Skeletal muscle satellite cell (primary cell): ENCODE measurements at regions not wholly inside any gene's neighbourhood (a gene's known extent, or its start where the extent isn't known, plus 50 kb on each side); places are given as distances from the start of the nearest gene placed in this dataset.
"Not testable (repeated sequence)": the region's sequence is repeated elsewhere in the genome, so short reads cannot be mapped to it uniquely, and the experiment has no call there.

ENCODE experiments used
- H3K27me3 ChIP-seq: 2 replicates; pipeline ENCODE4 v1.7.0; 2013; ENCODE audit warnings: low read length; ENCODE audit not compliant: control insufficient read depth, insufficient read depth
- H3K36me3 ChIP-seq: 2 replicates; pipeline ENCODE4 v1.7.0; 2013; ENCODE audit warnings: mild to moderate bottlenecking, control low read depth, low read length; ENCODE audit not compliant: insufficient read depth
- H3K4me1 ChIP-seq: 2 replicates; pipeline ENCODE4 v1.7.0; 2013; ENCODE audit warnings: low read length; ENCODE audit not compliant: control insufficient read depth, insufficient read depth
- H3K4me2 ChIP-seq: 2 replicates; pipeline ENCODE4 v1.7.0; 2013; ENCODE audit warnings: mild to moderate bottlenecking, low read length
- H3K4me3 ChIP-seq: 2 replicates; pipeline ENCODE4 v1.7.0; 2013; ENCODE audit warnings: low read length
- H3K9ac ChIP-seq: 2 replicates; pipeline ENCODE4 v1.7.0; 2013; ENCODE audit warnings: mild to moderate bottlenecking, low read depth, low read length, moderate library complexity
- H3K9me3 ChIP-seq: replicated peaks from 2 replicates; pipeline ENCODE4 v1.7.0; 2013; ENCODE audit warnings: mild to moderate bottlenecking, control low read depth, low read length

DNA sequence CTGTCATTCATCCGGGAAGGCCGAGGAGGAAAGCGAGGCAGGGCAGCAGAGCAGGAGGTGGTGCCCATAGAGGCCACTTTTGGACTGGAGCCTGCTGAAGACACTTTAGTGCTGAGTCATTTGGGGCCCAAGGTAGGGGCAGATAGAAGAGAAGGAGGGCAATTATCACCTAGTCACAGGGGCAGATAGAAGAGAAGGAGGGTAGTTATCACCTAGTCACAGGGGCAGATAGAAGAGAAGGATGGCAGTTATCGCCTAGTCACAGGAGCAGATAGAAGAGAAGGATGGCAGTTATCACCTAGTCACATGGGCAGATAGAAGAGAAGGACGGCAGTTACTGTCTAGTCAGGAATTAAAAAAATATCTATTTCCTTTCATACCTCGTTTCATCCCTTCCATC, 1372.6 kb downstream of the FOXD4L5 start:
- not testable (repeated sequence) for H3K4me3 ChIP-seq, H3K9ac ChIP-seq, H3K36me3 ChIP-seq

DNA sequence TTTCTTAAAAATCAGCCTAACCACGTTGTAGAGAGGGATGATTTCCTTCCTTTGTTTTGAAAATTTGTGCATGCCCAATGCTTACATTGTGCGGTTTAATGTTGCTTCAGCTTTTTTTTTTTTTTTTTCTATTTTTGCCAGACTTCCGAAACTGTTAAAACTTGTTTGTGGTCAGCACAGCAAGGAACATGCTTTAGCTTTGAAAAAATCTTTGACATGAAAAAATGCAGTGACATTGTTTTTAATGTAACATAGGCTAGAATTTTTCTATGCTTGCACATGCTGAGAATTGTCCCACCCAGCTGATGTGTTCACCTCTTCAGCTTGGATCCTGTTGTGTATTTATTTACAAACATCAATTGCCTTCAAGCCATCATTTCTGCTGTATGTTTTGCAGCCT, 1375.9 kb downstream of the FOXD4L5 start:
- not testable (repeated sequence) for H3K36me3 ChIP-seq, H3K9me3 ChIP-seq, H3K4me1 ChIP-seq, H3K9ac ChIP-seq, H3K27me3 ChIP-seq, H3K4me3 ChIP-seq, H3K4me2 ChIP-seq

More for the DNA sequence above, 1372.6 kb downstream of the FOXD4L5 start:
- H3K9me3 ChIP-seq, H3K4me2 ChIP-seq, H3K27me3 ChIP-seq, H3K4me1 ChIP-seq: not testable (repeated sequence)

DNA sequence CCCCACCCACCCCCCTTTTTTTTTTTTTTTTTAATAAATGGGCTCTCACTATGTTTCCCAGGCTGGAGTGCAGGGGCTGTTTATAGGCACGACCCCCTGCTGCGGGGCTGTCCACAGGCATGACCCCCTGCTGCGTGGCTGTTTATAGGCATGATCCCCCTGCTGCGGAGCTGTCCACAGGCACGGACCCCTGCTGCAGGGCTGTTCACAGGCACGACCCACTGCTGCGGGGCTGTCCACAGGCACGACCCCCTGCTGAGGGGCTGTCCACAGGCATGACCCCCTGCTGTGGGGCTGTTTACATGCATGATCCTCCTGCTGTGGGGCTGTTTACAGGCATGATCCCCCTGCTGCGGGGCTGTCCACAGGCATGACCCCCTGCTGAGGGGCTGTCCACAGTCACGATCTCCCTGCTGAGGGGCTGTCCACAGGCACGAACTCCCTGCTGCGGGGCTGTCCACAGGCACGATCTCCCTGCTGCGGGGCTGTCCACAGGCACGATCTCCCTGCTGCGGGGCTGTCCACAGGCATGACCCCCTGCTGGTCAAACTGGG, 1385.3 kb downstream of the FOXD4L5 start:
- not testable (repeated sequence) for H3K9ac ChIP-seq, H3K27me3 ChIP-seq, H3K4me3 ChIP-seq, H3K9me3 ChIP-seq, H3K4me1 ChIP-seq, H3K4me2 ChIP-seq, H3K36me3 ChIP-seq

DNA sequence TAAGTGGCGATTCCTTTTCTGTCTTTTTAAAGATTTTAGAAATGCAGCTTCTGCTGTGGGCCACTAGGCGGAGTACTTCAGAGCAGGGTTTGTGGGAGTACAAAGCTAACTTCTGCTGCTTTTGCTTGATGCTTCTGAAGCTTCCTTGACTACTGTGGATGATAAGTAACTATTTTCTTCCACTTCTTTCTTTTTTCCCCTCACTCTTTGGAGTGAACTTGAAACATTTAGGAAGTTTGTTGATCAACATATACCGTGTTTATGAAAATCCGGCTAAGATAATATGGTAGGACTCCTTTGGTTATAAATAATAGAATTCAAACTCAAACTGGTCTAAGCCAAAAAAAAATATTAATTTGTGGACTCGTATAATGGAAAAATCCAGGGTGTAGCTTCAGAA, 1403.6 kb downstream of the FOXD4L5 start:
- H3K9ac ChIP-seq, H3K4me2 ChIP-seq, H3K36me3 ChIP-seq, H3K27me3 ChIP-seq, H3K9me3 ChIP-seq, H3K4me1 ChIP-seq, H3K4me3 ChIP-seq: not testable (repeated sequence)

DNA sequence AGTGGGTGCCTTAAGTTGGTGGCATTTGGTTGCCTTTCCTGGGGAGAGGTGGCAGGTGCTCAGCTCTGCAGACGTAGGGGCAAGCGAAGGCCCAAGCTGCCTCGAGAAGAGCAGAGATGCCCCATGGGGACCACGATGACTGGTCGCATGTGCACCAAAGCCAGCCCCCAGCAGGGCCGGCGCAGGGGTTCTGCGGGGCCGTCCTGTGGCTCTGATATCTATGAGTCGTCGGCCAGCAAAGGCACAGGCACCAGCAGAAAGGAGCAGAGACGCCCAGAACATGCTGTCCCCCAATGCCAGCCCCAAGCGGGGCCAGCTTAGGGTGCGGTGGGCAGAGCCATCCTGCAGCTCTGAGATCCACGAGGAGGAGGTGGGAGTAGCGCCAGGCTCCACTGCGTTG, 1408.6 kb downstream of the FOXD4L5 start:
- H3K4me3 ChIP-seq, H3K4me1 ChIP-seq, H3K9ac ChIP-seq, H3K36me3 ChIP-seq, H3K27me3 ChIP-seq, H3K9me3 ChIP-seq, H3K4me2 ChIP-seq: not testable (repeated sequence)

DNA sequence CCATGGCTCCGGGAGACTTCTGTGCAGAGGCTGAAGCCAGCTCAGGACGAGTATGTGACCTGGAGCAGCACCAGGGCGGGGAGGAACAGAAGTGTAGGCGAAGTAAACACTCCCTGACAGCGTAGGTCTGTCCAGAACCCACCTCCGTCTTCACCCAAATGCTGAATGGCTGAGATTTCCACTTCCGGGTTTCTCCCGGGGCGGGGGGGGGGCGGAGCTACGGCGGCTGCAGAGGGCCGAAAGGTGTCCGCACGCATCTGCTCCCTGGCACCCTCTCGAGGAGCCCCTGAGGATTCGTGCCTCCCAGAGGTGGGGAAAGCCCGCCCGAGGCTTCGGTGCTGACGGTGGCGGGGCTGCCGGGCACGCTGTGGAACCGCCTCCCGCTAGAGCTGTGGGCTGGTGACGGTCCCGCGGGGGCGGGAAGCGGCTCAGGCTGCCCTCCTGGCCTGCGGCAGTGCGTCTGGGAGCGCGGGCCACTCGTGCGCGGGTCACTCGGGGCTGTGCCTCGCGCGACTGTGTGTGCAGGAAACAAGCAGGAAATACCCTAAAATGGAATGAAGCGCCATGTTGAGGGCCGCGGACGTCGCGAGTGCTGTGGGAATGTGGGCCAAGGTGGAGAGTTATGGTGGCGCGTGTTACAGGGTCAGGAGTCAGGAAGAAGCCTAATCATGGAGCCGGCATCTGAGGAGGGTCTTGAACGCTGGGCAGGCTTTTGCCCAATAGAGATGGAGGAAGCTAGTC, 1425.4 kb downstream of the FOXD4L5 start:
- no peaks in the 10 kb centered on the region for H3K36me3 ChIP-seq
- H3K9me3 ChIP-seq, result no peaks in the 10 kb centered on the region
- H3K4me2 ChIP-seq, result no peak overlapping the region
- no peak overlapping the region for H3K9ac ChIP-seq
- no peaks in the 10 kb centered on the region for H3K27me3 ChIP-seq
- H3K4me1 ChIP-seq, result no peaks in the 10 kb centered on the region
- H3K4me3 ChIP-seq, result no peak overlapping the region

DNA sequence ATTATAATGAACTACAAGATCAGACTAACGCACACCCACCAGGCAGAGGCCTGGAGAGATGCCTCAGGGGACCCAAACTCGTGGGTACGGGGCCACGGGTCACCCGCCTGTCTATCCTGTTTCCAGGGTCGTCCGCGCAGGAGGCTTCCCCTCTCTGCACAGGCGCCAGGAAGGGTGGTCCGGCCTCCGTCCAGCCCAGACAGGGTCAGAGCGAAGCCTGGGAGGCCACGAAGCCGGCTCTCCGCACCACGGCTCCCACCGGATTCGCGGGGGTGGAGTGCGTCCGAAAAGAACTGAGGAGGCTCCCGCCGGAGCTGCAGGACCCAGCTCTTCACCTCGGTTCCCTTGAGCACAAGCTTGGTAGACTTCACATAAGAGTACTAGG, 1425.9 kb downstream of the FOXD4L5 start:
- H3K9me3 ChIP-seq, H3K4me1 ChIP-seq, H3K4me2 ChIP-seq, H3K36me3 ChIP-seq, H3K9ac ChIP-seq, H3K27me3 ChIP-seq, H3K4me3 ChIP-seq: not testable (repeated sequence)

DNA sequence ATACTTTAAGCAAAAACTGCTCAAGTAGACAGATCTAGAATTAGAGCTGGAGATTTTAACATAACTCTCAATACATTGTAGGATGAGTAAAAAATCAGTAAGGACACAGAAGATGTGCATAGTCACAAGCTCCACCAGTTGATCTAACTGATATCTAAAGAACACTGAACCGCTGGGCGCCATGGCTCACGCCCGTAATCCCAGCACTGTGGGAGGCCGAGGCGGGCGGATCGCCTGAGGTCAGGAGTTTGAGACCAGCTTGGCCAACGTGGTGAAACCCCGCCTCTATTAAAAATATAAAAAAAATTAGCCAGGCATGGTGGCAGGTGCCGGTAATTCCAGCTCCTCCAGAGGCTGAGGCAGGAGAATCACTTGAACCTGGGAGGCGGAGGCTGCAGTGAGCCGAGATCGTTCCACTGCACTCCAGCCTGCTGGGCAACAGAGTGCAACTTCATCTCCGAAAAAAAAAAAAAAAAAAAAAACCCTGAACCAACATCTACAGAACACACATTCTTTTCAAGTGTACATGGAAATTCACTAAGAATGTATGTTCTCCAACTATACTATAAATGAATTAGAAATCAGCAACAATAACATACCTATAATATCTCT, 1431.8 kb downstream of the FOXD4L5 start:
- H3K27me3 ChIP-seq, H3K4me3 ChIP-seq, H3K4me2 ChIP-seq: not testable (repeated sequence)

DNA sequence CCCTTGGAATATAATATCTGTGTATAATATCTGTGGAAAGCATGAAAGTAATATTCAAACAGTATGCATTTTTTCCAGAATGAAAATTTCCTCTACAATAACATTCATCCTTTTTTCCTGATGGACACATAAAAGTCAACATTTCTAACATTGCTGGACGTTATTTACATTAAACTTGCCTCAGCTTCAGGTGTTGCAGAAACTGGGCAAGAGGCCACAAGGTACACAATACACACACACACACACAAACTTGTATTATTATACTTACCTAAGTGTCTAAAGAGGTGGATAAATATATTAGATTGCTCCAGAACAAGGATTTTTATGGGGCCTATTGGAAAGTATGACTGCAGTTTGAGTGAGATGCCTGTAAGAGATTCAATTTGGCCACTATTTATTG, 1460.2 kb downstream of the FOXD4L5 start:
- H3K36me3 ChIP-seq, H3K27me3 ChIP-seq: not testable (repeated sequence)

More for the DNA sequence above, 1431.8 kb downstream of the FOXD4L5 start:
- H3K36me3 ChIP-seq, H3K9ac ChIP-seq, H3K9me3 ChIP-seq, H3K4me1 ChIP-seq: not testable (repeated sequence)

DNA sequence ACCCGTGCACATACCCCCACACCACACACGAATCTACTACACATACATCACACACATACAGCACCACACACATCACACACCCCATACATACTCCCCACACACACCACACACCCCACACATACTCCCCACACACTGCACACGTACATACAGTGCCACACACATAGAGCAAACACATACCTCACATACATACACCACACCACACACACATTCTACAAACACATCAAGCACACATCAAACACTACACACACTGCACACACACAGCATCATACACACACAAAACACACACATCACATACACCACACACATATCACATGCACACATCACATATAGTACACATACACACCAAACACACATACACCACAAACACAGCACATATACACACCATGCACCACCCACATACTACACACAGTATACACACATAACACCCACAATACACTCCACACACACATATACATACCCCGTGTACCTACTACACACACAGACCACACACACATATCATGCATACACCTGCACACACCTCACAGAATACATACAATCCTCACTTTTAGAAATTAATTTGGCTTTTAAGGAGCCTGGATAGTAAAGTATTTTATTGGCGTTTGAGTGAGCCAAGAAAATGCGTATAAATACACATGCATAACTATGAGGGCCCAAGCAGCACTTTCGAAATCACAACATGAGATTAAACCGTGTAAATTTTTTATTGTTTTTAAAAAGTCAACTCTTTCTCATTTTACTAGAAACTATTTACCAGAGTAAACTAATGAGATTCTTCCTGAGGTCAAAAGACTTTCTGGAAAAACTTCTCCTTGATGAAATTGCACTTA, 1461.4 kb downstream of the FOXD4L5 start:
- not testable (repeated sequence) for H3K4me2 ChIP-seq, H3K9ac ChIP-seq, H3K27me3 ChIP-seq, H3K9me3 ChIP-seq, H3K4me3 ChIP-seq, H3K4me1 ChIP-seq, H3K36me3 ChIP-seq

More for the DNA sequence above, 1460.2 kb downstream of the FOXD4L5 start:
- not testable (repeated sequence) for H3K4me2 ChIP-seq, H3K9ac ChIP-seq, H3K9me3 ChIP-seq, H3K4me3 ChIP-seq, H3K4me1 ChIP-seq

DNA sequence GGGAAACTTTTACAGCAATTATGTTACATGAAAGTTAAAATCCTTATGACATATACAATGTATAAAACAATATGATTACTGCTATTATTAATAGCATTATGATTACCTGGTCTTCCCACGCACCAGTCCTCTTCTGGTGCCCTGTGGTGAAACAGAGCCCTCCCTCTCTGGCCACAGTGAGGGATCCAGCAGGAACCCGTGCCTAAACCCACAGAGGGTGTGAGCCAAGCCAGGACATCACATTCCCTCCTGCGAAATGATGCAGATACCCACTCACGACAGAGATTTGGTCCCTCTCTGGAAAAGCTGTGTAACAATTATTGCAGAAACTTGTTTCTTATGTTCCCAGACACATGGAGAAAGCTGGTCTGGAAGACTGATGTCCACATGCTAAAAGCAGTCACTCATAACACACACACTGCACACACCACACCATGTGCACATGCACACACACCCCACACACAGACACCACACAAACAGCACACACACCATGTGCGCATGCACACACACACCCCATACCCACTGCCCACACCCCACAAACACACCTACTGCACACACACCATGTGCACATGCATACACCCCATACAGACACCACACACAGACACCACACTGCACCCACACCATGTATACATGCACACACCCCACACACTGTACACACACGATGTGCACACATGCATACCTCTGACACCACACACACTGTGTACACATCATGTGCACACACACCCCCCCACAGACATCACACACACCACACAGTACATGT, 1462.2 kb downstream of the FOXD4L5 start:
- not testable (repeated sequence) for H3K4me1 ChIP-seq, H3K36me3 ChIP-seq, H3K9me3 ChIP-seq, H3K4me3 ChIP-seq, H3K27me3 ChIP-seq, H3K9ac ChIP-seq, H3K4me2 ChIP-seq
